ENCODE measurements at regions not wholly inside any gene's neighbourhood (a gene's known extent, or its start where the extent isn't known, plus 50 kb on each side); places are given as distances from the start of the nearest gene placed in this dataset.

DNA sequence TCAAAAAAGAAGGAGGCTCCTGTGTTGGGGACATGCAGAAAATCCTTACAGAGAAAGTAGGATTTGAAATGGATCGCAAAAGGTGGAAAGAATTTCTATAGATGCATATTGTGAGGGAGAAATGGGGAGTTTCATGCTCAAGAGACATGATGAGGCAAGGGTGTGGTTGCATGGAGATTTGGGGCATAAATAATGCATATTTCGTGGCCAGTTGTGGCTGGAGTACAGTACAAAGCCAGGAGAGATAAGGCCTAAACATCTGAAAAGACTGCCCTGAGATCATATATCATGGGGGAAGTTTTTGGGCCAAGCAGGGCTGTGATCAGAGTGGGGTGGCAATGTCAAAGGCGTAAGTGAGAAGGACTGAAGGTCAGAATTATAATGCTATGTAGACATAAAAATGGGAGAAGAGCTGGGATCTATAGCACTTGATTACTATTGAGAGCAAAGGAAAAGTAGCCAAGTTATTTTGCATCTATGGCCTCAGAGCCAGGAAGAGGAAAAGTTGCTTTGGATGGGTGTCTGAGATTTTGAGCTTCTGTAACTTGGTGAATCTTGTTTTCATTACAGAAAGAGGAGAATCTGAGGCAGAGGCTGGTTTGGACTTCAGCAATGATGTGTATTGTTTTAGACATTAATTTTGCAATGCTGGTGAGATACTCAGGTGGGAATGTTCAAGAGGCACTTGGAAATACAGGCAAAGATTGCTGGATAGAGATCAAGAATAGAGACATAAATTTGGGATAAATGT is 166.6 kb downstream of the INHBA start:
- WGBS, 4 donors: 89 to 96% (median 90%) methylated on average over 3 of the region's 3 CpGs
- no peak for TF ChIP-seq POLR2A (IDR thresholded peaks at IDR 0.05)
- TF ChIP-seq, protein P1, sequence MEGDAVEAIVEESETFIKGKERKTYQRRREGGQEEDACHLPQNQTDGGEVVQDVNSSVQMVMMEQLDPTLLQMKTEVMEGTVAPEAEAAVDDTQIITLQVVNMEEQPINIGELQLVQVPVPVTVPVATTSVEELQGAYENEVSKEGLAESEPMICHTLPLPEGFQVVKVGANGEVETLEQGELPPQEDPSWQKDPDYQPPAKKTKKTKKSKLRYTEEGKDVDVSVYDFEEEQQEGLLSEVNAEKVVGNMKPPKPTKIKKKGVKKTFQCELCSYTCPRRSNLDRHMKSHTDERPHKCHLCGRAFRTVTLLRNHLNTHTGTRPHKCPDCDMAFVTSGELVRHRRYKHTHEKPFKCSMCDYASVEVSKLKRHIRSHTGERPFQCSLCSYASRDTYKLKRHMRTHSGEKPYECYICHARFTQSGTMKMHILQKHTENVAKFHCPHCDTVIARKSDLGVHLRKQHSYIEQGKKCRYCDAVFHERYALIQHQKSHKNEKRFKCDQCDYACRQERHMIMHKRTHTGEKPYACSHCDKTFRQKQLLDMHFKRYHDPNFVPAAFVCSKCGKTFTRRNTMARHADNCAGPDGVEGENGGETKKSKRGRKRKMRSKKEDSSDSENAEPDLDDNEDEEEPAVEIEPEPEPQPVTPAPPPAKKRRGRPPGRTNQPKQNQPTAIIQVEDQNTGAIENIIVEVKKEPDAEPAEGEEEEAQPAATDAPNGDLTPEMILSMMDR (IDR thresholded peaks at IDR 0.05): no peak
- DNase-seq: no peak
- Histone ChIP-seq H3K4me3 (no peak overlapping the region), H3K9me3 (replicated peaks in 1 of 3) (no peaks in the 10 kb centered on the region), H3K27me3 (no peaks in the 10 kb centered on the region), H3K27ac (no peak overlapping the region), H3K36me3 (replicated peaks in 1 of 2) (no peaks in the 10 kb centered on the region), H3K4me1 (replicated peaks in 1 of 2) (no peaks in the 10 kb centered on the region)
- intact Hi-C loops (cut with DNase I): no loop called here

DNA sequence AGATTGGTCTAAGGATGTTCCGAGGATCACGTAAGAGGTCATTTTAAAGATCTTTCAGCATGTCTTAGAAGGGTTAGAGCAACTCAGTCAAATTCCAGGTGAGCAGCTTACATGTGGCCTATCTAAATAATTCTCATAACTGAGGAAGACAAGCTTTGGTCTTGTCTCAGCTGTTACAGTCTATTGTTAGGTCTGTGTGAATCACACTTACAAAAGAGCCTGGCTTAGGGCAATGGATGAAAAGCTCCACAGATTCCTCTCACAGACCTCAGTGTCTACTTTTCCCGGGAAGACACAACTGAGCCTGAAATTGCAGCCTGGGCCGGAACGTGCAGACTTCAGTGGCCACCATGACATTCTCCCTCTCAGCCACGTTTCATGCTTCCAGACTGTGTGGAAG is 173.1 kb downstream of the INHBA start:
- TF ChIP-seq, protein P1 (IDR thresholded peaks at IDR 0.05): no peak
- no peak for TF ChIP-seq POLR2A (IDR thresholded peaks at IDR 0.05)
- intact Hi-C loops (cut with DNase I): no loop called here
- Histone ChIP-seq H3K4me3 (no peak overlapping the region), H3K27me3 (no peaks in the 10 kb centered on the region), H3K27ac (no peak overlapping the region), H3K36me3 (replicated peaks in 1 of 2) (no peaks in the 10 kb centered on the region), H3K9me3 (replicated peaks in 1 of 3) (no peaks in the 10 kb centered on the region), H3K4me1 (replicated peaks in 1 of 2) (no peaks in the 10 kb centered on the region)
- DNase-seq: no peak
- WGBS, 4 donors: 82 to 93% (median 89%) methylated on average over 6 of the region's 6 CpGs

DNA sequence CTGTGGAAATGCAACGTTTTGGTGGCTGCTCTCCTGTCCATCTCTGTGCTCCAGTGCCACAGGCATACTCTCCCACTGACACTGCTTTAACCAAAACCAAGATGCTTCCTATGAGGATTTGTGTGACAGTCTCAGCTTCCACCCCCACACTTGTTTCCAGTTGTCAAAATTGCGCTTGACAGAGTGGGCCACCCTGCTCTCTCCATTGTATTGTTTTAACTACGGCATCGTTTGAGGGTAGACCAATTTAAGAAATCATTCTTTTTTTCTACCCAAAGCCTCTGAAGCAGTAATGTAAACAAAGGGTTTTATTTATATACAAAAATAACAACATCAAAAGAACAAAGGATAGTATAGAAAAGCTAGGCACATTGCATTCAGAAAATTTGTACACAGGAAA is 178.0 kb downstream of the INHBA start:
- TF ChIP-seq POLR2A (IDR thresholded peaks at IDR 0.05): no peak
- TF ChIP-seq, protein P1 (IDR thresholded peaks at IDR 0.05): no peak
- 43 to 54% (median 48%) methylated on average over 4 of the region's 4 CpGs for WGBS, 4 donors

DNA sequence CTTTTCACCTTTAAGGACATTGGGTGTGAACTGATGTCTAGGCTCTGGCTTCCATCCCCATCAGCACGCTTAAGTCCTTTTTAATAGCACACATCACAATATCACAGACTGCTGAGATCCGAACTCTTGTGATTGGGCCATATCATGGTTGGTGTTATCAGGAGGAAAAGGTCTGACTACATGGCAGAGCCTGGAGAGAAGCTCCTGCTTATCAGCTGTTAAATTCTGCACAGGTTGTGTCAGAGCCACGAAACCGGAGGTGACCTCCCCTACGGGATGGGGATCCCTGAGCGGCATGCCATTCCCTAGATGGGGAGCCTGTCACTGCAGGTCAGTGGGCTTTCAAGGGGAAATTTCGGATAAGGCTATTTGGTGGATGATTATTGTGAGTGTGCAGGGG is 182.4 kb downstream of the INHBA start:
- H3K4me3 ChIP-seq: no peak overlapping the region
- DNase-seq: no peak
- H3K36me3 ChIP-seq (replicated peaks in 1 of 2): no peaks in the 10 kb centered on the region
- no peaks in the 10 kb centered on the region for H3K4me1 ChIP-seq (replicated peaks in 1 of 2)
- no peak overlapping the region for H3K27ac ChIP-seq
- no peak for TF ChIP-seq POLR2A (IDR thresholded peaks at IDR 0.05)
- TF ChIP-seq, protein P1 (IDR thresholded peaks at IDR 0.05): no peak
- no peaks in the 10 kb centered on the region for H3K27me3 ChIP-seq
- 89 to 95% (median 92%) methylated on average over 7 of the region's 7 CpGs for WGBS, 4 donors
- intact Hi-C loops (cut with DNase I): no loop called here
- H3K9me3 ChIP-seq (replicated peaks in 1 of 3): no peaks in the 10 kb centered on the region

More for the DNA sequence above, 178.0 kb downstream of the INHBA start:
- Histone ChIP-seq H3K27ac (no peak overlapping the region), H3K4me3 (no peak overlapping the region), H3K4me1 (replicated peaks in 1 of 2) (no peaks in the 10 kb centered on the region), H3K27me3 (no peaks in the 10 kb centered on the region), H3K36me3 (replicated peaks in 1 of 2) (no peaks in the 10 kb centered on the region), H3K9me3 (replicated peaks in 1 of 3) (no peaks in the 10 kb centered on the region)
- DNase-seq: no peak
- intact Hi-C loops (cut with DNase I): no loop called here
